ENCODE measurements at regions not wholly inside any gene's neighbourhood (a gene's known extent, or its start where the extent isn't known, plus 50 kb on each side); places are given as distances from the start of the nearest gene placed in this dataset.

- TF ChIP-seq CTCF (IDR thresholded peaks at IDR 0.05) (no peak), POLR2AphosphoS5 (IDR thresholded peaks at IDR 0.05; ENCODE audit: low read depth, low read length) (no peak), RCOR1 (IDR thresholded peaks at IDR 0.05; ENCODE audit: low read length) (no peak)
These were observed 159.1 kb downstream of the TBX18 start for GRCh38 chr6:84605298-84605697.
